T-helper 1 cell (primary cell): ENCODE measurements at regions not wholly inside any gene's neighbourhood (a gene's known extent, or its start where the extent isn't known, plus 50 kb on each side); places are given as distances from the start of the nearest gene placed in this dataset.

Source experiments
- DNase-seq, 5 donors: peaks; one replicate each; pipeline ENCODE4 v3.0.0-alpha.2; 2012 to 2020

DNA sequence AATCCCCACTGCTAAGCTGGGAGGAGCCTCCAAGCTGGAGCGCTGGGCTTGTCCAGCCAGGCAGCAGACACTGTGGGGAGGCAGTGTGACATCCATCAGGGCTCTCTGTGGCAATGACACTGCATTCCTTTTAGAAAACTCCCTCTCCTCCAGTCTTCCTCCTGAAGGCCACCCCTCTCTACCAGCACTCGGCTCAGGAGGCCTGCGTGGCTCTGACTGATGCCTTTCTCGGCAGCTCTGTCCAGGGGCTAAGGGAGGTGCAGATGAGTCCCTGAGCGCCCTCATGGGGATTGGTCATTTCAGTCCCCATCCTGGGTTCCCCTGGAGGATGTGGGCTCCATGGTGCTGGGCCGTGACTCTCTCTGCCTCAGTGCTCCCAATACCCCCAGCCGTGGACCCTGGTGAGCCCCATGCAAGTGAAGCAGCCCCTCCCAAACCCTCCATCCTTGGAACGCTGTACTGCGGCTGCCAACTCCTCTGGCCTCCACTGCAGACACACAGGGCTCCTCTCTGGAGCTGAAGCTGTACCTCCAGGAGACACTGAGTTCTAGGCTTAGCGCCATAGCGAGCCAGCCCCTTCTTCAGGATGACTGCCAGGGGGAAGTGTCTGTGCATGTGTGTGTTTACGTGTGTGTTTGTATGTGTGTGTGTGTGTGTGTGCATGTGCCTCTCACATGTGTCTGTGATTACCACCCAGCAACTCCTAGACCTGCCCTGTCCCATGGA, 209.6 kb downstream of the ERMARD start:
- no peak for DNase-seq

DNA sequence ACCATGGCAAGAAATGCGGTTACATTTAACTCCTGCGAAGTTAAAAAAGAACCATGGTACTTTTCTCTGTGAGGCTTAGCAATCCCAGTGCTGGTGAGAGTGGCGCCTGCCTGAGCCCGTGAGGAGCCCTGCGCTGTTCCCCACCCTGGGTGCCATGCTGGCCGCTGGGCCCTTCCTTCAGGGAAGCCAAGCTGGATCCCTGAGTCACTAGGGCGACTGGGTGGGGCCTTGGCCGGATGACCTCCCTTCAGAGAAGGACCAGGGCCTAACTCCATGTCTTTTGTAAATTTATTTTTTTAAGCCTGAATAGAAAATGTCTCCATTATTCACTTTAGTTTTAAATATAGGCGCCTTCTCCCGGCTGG, 209.1 kb downstream of the ERMARD start:
- no peak for DNase-seq

GRCh38 chr6:169960003-169960344, 208.6 kb downstream of the ERMARD start:
- DNase-seq = no peak

- peak in 2 of 5 donors; percentile 19 to 25 for DNase-seq
These were observed 207.9 kb downstream of the ERMARD start for GRCh38 chr6:169959136-169960002.

DNA sequence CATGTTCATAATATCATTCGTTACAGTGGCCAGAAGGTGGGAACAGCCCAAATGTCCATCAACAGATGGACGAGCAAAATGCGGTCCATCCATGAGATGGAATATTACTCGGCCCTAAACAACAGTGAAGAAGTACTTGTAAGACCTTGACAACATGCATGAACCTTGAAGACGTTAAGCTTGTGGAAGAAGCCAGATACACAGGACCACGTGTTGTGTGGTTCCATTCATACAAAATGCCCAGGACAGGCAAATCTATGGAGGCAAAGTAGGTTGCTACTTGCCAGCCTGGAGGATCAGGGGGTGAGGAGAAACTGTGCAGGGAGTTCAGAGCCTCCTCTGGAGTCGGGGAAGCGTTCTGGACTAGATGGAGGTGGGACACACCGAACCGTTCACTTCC, 207.1 kb downstream of the ERMARD start:
- DNase-seq = no peak

DNA sequence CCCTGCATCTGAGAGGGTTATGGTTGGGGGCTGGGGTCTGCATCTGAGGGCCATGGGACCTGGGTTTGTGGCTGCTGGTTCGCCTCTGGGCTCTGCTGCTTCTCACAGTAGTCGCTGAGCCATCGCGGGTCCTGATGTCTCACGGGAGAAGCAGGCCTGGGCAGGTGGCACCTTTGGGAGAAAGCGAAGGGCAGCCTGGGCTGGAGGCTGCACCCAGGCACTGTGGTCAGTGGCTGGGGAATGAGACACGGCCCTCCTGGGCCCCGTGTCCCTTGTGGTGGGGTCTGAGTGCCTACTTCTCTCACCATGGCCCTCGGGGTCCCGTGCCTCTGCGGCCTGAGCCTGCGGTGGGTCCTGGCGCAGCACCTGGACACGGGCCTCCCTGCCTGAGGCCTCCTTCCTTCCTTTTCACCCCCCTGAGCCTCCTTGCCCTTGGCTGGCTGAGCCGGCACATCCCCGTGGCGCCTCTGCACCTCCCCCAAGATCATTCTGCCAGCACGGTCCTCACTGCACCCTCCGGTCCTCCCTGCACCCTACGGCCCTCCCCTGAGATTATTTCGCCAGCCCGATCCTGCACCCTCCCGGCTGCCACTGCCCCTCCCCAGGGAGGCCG, 206.0 kb downstream of the ERMARD start:
- DNase-seq = no peak

- DNase-seq = no peak
These were observed 205.2 kb downstream of the ERMARD start for GRCh38 chr6:169956580-169956979.

- DNase-seq = no peak
These were observed 204.5 kb downstream of the ERMARD start for GRCh38 chr6:169955731-169956437.

DNA sequence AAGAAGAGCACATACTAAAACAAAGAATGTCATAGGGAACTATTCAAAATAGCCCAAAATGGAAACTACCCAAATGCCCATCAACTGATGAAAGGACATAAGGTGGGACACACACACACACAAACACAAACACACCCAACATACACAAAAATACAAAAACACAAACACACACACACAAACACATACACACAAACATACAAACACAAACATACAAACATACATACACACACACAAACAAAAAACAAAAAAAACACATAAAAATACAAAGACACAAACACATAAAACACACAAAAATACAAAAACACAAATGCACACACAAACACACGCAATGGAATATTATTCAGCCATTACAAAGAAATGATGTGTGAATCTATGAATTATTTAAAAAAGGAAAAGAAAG, 203.6 kb downstream of the ERMARD start:
- no peak for DNase-seq

DNA sequence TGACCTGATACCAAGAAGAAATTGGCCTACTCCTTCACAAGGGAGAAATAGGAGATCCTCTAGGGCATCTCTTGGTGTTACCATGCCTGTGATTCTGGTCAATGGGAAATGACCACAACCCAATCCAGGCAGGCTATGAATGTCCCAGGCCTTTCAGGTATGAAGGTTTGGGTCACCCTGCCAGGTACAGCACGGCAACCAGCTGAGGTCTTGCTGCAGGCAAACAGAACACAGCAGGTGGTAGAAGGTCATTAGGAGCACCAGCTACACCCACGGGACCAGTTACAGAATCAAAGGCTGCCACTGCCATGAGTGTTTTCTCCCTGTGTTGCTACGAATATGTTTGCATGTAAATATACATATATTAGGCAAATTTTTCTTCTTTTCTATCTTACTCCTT, 202.3 kb downstream of the ERMARD start:
- no peak for DNase-seq

DNA sequence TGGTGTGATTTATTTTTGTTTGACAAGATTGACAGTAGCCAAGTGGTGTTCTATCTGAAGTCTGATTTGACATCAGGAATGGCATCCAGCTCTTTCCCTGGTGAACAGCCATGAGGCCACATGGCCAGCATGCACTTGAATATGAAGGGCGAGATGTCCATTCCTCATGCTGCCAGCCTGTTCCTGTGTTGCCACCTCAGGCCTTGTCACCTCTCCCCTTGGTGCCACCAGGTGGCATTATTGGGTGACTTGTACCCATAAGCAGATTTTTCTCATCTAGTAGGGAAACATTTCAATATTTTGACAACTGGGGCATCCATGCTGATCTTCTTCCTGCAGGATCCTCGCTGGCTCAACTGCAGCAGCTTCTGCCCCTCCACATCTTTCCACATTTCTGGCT, 199.1 kb downstream of the ERMARD start:
- peak in 2 of 5 donors; percentile 18 to 26 for DNase-seq

DNA sequence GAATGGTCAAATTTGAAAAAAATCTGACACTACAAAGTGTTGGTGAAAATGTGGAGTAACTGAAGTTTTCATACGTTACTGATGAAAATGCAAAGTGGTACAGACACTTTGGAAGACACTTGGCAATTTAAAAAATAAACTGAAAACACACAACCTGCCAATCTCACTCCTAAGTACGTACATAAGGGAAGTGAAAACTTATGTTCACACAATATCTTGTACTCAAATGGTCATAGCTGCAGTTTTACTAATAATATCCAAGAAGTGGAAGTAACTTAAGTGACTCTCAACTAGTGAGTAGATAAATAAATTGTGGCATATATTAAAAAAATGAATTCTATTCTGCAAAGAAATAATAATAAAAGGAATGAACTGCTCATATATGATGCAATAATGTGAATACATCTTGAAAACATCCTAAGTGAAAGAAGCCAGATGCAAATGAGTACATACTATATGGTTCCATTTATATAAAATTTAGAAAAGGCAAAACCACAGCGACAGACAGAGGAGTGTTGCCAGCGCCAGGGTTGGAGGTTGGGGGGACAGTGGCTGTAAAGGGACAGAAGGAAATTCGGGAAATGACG, 198.2 kb downstream of the ERMARD start:
- DNase-seq = no peak

DNA sequence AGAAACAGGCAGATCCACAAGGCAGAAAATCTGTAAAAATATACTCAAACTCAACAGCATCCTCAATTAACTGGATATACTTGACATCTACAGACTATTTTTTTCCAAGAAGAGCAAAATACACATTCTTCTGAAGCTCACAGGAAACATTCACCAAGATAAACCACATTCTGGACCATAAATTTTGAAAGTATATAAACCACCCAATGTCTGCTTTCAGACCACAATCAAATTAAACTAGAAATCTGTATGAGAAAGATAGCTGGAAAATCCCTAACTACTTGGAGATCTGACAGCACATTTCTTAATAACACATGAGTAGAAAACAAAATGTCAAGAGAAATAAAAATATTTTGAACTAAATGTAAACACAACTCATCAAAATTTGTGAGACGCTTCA, 195.5 kb downstream of the ERMARD start:
- no peak for DNase-seq

GRCh38 chr6:169945117-169945516, 193.7 kb downstream of the ERMARD start:
- DNase-seq = no peak

DNA sequence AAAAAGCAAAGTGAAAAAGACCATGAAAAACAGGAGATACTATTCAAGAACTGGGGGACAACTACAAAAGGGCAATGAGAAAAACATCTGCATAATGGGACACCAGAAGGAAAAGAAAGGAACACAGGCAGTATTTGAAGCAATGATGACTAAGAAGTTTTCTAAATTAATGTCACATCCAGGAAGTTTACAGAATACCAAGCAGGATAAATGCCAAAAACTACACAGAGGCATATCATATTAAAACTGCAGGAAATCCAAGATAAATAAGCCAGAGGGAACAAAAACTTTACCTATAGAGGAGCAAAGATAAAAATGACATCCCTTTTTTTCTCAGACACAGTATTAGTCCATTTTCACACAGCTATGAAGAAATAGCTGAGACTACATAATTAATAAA, 193.0 kb downstream of the ERMARD start:
- no peak for DNase-seq

DNA sequence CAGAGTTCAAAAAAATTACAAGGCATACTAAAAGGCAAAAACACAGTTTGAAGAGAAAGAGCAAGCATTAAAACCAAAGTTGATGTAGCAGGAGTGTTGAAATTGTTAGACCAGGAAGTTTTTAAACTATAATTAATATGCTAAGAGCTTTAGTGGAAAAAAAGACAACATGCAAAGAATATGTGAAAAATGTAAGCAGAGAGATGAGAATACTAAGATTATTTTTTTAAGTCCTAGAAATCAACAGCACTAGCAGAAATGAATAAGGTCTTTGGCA, 192.6 kb downstream of the ERMARD start:
- no peak for DNase-seq

GRCh38 chr6:169943241-169944060, 192.0 kb downstream of the ERMARD start:
- DNase-seq = no peak

DNA sequence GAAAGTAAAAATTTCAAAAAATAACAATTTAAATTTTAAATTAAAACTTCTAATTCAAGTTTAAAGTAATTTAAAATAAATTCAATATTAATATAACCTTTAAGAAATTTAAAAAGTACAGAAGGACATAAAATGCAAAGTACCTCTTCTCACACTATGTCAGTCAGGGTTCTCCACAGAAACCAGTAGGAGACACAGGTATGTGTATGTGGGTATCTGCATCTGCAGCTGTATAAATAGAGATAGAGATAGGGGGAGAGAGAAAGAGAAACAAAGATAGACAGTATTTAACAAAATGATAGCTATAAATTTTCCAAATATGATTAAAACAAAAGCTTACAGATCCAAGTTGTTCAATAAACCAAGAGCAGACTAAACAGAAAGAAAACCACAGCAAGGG, 190.8 kb downstream of the ERMARD start:
- DNase-seq = no peak

DNA sequence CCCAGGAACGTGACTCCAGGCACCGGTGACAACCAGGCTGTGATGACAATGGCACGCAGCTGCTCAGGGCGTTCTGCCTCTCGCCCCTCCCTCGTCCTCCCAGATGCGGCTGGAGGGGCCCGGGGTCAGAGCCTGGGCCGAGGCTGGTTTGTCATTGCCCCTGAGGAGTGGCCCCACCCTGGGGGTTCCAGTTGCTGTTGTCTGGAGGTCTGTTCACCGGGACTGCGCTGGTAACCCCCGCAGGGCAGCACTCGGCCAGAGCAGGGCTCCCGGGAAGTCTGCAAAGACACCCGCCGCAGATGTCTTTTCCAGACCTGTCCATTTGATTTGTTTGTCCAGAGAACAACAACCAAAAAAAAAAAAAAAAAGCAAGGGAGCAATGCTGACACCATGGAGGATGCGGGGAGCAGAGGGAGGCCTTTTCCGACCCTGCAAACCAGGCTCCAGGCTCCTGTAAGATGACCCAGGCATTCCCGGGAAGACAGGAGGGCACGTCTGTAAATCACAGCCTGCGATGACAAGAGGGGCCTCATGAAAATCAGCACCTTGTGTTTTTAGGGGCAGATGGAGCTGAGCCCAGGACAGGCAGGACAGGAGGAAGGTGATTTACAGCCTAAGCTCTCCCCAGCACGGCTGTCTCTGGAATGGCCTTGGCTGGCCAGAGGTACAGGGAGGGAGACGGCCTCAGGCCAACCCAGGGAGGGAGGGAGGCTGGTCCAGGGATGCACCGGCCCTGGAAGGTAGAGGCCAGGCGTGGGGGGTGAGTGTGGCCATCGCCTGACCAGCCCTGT, 189.3 kb downstream of the ERMARD start:
- DNase-seq = no peak

DNA sequence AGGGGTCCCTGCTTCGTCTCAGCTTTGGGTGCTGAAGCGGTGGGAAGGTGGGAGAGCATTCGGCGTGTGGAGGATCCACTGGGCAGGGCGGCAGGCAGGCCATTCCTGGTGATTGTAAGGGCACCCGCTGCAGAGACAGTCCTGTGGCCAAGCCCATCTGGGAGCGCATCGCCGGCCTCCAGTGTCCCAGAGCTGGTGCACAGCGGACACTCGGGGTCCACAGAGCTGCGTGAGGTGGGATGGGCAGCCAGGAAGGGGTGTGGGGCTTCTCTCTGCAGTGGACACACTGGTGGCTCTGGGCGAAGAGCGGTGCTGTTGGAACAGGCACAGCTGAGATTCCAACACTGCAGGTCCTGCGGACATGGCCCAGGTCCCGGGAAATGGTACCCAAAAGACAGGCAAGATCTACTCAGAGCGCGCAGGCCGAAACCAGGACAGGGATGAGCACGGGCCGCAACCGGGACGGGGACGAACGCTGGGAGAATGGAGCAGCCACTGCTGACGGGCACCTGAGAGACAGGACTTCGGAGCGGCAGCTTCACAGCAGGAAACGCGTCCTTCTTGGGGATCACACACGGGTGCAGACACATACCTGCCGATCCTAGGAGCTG, 188.2 kb downstream of the ERMARD start:
- no peak for DNase-seq

DNA sequence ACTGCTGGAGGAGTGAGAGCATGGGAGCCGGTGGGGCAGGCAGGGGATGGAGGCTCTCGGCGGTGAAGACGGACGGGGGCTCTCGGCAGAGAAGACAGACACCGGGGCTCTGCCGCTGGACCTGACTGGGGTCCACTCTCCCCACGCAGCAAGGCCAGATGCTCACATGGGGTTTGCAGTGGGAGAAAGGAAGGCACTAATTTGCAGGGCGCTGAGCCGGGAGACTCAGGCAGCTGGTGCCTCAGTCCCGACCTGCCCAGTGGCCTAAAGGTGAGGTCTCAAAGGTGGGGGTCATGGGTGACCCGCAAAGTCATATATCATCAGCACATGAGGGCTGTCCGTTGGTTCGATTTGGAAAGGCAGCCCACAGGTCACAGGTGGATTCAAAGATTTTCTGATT, 187.3 kb downstream of the ERMARD start:
- DNase-seq = no peak
